Stimulated activated CD4-positive, alpha-beta T cell treated with anti-CD3 and anti-CD28 coated beads, Interleukin-12 subunit alpha, Interleukin-12 subunit beta, amount 100 ng/mL, for 4 hours (primary cell): ENCODE measurements at regions not wholly inside any gene's neighbourhood (a gene's known extent, or its start where the extent isn't known, plus 50 kb on each side); places are given as distances from the start of the nearest gene placed in this dataset.

Source experiments
- DNase-seq: peaks from one replicate; pipeline ENCODE4 v3.0.0-alpha.2; 2020

DNA sequence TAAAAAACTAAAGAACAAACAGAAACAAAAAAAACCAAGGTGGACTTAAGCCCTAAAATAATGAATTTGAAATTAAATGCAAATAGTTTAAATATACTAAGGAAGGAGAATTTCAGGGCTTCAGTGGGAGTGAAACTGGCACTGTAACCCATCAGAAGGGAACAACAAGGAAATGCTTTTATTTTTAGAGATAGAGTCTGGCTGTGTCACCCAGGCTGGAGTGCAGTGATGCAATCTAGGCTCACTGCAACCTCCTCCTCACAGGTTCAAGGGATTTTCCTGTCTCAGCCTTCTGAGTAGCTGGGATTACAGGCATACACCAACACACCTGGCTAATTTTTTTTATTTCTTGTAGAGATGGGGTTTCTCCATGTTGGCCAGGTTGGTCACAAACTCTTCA is 625.2 kb upstream of the CDH8 start:
- no peak for DNase-seq

DNA sequence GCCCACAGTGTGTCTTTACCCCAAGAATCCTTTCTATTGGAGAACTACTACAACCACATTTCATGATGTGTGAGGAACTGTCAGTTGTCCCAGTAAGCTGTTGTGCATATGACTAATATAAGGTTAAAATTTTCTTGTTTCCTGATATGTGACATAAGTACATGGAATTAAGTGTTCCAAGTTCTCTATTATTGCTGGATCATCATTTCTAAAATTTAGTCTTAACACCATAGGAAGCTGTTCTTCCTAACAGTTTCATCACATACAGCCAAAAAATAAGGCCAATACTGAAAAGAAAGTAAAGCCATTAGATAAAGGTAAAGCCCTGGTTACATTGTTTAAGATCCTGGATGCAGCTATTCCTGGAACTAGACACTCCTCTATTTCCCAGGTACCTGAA is 620.9 kb upstream of the CDH8 start:
- DNase-seq, result no peak

DNA sequence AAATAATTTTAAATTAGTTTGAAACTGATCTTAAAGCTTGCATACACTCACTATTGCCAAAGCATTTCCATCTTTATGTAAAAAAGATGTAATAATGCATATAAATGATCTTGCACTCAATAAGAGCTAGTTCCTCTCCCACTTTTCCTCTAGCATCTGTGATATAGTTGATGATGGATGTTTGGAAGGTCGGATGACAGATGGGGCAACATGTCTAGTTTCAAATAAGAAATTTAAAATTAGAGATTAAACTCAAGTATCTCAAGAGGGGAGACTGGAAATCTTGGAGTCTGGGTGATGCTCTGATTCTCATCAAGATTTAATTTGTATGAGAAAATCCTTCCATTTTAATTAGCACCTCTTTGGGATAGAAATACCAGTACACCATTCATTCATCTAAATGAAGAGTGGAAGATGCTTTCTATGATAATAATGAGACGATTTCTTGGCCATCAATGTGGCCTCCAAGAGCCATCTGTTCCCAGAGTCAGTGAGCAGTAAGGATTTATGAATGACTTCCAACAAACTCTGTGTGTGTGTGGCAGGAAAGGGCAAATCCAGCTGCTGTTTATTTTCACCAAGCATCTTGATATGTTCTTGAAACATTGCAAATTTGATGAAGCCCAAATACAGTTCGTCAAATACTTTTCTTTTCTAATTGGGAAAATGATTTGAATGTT is 616.3 kb upstream of the CDH8 start:
- DNase-seq, result no peak

DNA sequence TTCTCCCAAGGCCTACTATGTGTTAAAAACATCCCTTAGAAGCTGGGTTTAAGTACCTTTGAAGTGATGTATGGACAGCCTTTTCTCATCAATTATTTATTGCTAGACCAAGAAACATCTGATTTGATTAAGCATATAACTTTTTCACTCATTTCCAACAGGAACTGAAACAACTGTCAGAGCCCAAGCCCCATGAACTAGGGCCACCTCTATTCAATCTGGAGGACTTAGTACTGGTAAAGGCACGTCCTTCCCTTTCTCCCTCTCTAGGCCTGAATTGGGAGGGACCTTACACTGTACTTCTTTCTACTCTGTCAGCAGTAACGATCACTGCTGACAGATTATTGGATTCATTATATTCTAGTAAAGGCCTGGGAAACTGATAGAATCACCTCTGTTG is 612.0 kb upstream of the CDH8 start:
- DNase-seq, result no peak

DNA sequence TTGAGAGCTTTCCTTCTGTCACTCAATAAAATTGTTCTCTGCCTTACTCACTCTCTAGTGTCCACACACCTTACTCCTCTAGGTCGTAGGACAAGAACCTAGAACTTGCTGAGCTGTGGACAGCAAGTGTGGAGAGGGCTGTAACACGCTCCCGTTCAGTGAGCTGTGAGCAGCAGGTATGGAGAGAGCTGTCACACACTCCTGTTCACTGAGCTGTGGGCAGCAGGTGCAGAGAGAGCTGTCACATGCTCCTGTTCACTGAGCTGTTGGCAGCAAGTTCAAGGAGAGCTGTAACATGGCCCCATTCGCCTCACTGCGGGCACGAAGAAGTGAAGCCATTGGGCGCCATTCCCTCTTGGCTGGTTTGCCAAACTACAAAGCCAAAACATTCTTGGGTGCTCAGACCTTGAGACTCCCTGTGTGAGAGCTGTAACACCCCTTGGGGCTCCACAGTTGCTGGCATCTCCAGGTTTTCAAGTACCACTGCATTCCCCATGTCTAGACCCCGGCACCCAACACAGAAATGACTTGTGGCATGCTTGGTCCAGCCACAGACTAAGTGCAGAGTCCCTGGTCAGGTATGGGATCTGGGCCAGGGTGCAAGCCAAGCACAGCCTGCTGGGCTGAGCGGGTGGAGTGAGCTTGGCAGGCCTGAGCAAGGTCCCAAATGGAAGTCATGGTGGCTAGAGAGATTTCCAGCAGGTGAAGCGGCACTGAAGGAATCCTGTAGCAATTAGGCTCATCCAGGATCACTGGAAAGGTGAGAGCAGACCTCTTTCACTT is 608.0 kb upstream of the CDH8 start:
- no peak for DNase-seq

DNA sequence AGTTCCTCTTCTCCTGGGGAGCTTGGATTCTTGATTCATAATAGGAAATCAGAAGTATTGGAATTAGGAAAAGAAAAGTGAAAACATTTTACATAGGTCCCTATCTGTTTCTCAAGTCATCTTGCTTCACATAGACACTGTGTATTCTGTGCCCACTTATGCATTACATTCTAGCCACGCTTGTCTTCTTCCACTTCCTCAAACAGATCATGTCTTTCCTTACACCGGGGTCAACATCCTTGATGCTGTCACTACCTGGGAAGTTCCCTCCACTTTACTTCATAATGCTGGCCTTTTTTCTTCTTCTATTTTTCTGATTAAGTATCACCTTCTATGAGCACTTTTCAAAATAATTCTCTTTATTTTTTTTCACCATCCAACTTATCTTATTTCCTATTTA is 606.4 kb upstream of the CDH8 start:
- no peak for DNase-seq

DNA sequence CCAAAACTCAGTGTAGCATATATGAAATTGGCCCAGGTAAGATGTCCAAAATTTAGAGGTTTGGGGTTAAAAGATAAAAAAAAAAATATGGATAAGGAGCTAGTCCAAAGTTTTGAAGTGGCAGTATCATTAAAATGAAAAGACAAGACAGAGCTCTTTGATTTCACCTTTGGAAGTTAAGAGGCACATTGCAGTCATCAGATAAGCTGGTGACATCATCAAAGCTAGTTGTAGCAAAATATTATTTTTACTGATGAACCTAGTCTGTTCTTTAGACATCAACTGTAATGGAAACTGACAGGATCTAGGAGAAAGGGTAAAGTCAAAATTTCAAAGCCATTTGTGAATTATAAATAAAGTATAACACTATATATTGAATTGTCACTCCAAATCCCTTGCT is 603.7 kb upstream of the CDH8 start:
- DNase-seq, result no peak

DNA sequence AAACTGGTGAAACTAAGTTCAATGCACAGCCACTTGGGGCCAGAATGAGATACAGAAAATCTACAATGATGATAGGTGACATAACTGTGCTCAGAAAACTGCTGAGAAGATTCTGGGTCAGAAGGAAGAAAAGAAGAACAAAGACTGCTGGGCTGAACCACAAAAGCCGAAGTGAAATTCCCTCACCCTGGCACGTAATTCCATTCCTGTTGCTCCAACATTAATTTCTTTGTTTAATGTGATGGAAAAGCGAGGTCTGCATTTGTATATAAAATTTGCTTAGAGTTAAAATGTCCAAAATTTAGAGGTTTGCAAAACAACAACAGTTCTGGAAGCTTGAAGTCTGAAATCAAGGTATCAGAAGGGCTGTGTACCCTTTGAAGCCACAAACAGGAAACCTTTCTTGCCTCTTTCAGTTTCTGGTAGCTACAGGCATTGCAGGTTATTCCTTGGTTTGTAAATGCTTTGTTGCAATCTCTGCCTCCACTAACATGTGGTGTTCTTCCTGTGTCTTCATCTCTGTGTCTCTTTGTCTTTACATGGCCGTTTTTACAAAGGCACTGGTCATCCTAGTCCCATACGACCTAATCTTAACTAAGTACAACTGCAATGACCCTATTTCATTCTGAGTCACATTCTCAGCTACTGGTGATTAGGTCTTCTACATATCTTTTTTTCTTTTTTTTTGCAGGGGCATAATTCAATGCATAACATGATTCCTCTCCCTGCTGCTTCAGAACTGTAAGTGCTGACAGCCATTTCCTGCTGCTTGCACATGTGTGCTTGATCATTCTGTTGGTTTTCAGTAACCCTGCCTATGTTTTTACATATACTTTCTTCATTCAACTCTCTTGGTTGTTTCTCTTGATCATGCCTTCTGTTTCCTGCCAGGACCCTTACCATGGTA is 603.0 kb upstream of the CDH8 start:
- DNase-seq, result no peak

DNA sequence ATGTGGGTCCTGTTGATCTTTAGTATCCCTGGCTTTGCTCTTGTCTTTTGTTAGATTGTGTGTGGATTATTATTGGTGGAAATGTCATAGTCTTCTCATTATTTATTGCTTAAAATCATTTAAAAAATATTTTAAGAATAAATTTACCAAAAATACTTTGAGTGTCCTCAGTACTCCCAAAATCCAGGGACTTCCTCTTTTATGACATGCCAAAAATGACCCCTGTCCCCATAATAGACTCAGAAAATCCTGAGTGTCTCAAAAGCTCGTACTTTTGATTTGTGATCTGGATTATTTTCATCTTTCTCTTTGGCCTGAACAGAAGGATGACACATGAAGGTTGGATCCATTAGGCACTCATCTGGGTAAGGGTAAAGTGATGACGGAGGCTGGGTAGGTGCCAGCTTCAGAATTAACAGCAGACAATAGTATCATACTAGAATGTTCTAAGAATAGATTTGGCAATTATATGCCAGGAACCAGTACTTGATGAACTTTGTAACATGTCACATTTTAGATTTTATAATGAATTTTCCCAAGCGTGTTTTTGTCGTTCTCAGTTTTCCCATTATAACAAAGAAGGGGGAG is 602.2 kb upstream of the CDH8 start:
- DNase-seq, result no peak

DNA sequence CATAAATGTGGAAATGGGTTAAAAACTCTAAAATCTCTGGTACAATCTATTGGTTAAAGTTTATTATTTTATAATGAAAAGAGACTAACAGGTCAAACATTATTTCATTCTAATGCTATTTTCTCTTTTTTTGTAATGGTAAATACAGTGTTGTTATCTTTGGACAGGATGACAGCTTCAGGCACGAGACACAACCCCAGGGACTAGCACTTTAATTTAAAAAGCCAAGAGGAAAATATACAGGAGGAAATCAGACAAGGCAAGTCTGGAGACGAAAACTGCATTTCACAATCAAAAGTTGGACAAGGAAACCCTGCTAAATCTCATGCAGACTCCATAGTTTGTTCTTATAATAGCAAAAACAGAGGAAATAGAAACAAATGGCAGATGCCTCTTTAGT is 589.1 kb upstream of the CDH8 start:
- DNase-seq, result no peak

DNA sequence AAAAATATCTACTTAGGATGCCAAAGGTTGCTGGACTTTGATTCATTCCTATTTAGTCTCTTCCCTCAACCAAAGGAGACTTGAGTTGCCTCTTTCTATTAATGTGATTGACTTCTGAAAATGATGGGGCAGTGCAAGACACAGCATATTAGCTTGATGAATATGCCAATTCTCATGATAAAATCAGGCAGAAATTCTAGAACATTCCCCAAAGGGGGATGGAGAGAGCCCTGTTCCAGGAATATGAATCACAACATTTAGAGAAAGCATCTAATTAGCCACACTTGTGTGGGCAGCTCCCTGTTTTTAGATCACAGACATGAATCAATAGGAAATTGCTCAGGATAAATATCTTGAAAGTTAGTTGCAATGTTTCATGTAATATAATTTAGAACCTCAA is 584.0 kb upstream of the CDH8 start:
- DNase-seq, result no peak

DNA sequence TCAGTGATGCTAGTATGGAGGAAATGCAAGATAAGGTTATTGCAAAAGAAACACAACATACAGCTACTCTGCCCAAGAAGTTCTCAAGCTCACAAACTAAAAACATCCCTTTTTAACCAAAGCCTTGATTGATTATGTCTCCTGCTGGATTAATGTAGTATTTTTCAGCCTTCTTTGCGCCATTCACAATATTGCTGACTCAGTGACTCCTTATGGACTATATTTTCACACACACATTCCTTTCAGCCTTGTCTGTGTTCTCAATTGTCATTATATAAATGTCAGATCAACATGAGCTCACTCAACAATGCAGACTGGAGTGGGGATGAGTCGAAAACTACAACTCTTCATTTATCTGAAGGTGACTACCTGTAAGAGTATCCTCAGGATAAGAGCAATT is 579.3 kb upstream of the CDH8 start:
- DNase-seq, result no peak

DNA sequence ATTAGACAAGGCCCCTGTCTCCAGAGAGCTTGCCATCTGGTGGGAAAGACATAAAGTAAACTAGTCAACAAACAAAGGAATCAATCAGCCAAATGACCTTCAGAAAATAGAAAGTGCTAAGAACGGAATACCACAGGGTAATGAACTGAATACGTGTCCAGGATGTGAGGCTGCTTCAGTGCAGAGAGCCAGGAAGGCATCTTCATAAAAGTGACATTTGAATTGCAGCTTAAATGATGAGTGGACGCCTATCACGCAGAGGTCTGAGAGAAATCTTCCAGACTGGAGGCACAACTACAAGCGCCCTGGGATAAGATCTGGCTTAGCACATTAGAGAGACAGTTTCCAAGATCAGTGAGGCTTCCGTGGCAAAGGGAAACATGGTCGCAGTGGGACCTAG is 574.1 kb upstream of the CDH8 start:
- DNase-seq, result no peak

DNA sequence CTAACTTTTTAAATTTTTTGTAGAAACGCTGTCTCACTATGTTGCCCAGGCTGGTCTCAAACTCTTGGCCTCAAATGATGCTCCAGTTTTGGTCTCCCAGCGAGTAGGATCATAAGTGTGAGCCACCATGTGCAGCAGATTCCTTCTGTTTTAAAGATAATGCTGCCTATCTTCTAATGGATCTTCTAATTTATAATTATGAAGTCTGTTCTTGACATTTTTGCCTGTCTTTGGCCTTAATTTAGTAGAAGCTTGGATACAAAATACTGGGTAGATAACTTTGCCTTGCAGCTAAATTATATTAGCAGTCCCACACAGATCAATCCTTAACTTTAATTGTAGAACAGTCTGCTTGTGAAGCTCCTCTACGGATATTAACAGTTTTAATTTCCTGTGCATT is 566.6 kb upstream of the CDH8 start:
- DNase-seq, result no peak

DNA sequence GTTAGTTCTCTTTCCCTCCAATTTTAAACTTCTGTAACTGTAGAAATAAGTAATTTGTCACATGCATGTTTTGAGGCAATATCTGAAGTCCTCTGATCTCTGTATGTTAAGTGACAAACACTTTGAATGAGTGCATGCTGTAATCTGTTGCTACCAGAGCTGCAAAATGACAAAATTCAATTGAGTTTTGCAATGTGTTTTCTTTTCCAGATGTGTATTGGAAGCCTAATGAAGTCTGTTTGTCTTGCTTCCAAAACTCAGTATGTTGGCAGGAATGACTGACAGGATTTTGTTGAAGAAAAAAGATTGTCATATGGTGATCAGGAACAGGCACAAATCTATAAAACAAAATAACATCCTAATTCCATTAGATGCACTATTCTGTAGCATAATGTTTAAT is 561.6 kb upstream of the CDH8 start:
- no peak for DNase-seq

DNA sequence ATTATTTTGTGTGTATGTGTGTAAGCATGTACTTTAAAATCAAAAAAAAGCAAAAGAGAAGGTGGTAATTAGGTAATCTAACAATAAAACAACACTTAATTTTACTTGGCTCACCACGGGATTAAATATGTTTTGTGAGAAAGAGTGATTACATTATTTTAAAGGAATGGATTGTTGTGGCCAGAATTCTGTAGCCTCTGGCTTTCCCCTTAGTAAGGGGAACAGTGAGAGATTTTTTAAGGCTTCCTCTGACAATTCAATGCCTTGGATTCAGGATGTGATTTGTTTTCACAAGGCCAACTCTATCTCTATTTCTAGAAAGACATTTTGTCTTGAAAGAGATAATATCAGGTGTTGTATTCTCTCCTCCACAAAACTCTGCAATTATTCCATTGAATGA is 560.3 kb upstream of the CDH8 start:
- DNase-seq, result no peak

DNA sequence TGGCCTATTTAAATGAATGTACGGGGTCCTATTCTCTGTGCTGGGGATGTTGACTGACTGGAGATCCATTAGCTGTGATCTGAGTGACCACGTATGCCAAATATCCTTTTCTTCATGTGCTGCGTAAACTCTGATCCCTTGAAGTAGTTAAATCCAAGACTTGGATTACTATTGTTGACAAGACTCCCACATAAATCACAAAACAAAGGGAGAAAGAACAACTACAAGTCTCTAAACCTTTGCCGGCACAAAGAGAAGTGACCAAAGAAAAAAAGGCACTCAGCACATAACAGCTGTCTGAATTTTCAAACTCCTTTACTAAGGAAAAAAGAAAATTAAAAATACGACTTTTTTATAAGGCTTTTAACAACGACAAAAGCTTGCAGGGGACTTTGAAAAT is 559.9 kb upstream of the CDH8 start:
- no peak for DNase-seq

DNA sequence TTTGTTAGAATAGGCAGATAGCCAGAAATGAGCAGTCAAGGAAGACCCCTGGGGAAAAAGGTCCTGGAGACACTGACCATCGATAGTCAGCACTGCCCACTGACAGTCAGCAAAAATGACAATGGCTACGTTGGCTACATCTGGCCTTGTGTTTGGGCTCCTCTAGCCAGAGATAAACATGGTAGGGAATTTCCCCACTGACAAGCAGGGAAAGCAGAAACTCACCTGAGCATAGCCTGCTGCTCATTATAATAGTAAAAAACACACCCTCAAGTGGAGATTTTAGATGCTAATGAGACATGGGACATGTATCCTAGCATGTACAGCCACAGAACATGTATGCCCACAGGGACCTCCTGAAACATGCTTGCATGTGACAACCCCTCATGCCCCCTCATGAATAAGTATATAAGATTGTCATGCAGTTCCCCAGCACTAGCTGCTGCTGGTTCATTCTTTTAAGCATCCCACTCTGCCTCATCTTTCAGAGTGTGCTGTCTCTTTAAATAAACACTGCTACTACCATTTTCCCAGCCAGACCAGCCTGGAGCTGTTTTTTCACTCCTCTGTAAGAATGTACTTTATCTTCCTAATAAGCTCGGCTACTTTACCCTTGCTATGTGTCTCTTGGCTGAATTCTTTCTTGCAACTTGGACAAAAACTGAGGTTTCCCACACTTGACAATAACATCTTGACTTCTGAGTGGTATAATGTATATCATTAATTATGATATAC is 550.1 kb upstream of the CDH8 start:
- no peak for DNase-seq

DNA sequence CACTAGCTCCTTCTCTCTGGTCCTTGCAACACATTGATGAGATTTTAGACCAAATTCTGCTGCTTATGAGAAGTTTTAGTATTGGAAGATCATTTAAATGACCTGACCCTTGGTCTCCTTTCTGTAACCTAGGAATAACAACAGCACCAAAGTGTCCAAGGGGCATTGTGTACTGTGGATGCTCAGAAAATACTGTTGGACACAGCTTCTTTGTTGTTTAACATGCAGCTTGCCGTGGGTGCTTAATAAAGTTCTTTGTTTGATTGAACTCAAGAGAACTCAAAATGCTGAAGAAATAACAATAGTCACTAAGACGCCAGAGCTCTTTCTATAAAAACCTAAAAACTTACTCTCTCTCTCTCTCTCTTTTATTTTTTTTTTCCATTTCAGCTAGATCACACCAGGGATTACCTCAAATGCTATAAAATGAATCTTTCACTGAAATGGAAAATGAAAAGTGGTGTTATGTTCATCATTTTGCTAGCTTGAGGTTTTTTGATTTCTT is 548.9 kb upstream of the CDH8 start:
- DNase-seq, result no peak

DNA sequence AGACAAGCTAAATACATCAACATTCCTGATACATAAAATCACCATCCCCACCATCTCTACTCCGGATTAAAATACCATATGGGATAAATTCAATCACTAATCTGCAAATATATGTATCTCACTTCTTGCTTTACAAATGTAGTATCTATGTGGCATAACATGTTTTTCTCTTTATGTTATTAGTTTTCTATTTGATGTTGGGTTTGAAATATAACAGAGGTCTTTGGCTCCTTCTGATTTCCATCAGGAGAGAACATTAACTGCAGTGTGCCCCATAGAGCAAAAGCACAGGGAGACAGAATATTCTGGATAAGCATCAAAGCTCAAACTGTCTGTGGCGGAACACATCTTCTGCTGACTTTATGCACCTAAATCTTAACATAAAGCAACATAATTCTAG is 547.2 kb upstream of the CDH8 start:
- no peak for DNase-seq

DNA sequence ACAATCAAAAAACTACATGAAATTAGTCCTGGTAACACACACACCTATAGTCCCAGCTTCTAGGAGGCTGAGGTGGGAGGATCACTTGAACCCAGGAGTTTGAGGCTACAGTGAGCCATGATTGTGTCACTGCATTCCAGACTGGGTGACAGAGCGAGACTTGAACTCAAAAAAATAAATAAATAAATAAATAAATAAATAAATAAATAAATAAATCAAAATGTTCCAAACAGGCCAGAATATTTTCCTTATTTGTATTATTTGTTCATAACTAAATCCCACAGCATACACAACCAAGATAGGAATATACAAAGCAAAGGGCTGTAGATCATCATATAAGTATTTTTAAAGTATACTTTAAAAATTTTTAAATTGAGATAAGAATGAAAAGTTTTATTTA is 537.2 kb upstream of the CDH8 start:
- no peak for DNase-seq

DNA sequence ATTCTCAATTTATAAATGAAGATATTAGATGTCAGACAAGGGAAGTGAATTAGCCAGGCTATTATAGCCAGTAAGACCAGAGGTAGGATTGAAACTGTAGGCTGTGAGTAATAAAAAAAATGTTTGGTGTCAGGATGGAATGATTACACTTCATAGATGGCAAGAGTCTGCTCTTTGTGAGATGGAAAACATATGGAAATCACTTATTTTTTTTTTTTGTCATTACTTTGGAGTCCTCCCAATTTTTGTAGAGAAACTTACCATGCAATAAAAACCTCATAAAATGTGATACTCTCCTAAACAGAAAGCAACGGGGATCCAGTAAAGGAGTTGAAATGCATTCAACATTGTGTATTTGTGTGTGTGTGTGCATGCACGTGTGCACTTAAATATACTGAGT is 532.7 kb upstream of the CDH8 start:
- no peak for DNase-seq

DNA sequence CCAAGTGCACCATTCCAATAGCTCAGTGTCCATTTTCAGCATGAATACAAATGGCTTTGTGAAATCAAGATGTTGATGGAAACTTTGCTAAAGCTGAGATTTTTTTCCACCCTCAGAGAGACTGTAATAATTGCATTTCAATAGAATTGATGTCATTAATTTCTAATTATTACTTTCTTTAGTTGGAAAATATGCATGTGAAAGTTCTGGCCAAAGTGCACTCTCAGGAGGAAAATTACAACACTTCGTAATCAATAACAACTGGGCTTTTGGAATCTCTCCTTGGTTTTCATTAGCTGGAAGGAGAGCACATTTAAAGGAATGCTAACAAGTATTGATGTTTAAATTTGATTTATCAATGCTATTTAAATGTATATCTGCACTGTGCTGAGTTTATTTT is 529.5 kb upstream of the CDH8 start:
- no peak for DNase-seq
